Effector memory CD4-positive, alpha-beta T cell (primary cell): ENCODE measurements at regions not wholly inside any gene's neighbourhood (a gene's known extent, or its start where the extent isn't known, plus 50 kb on each side); places are given as distances from the start of the nearest gene placed in this dataset.
"Not testable (repeated sequence)": the region's sequence is repeated elsewhere in the genome, so short reads cannot be mapped to it uniquely, and the experiment has no call there.

Experiments
- DNase-seq, 3 donors: peaks; one replicate each; pipeline ENCODE4 v3.0.0-alpha.2; 2020
- H3K27ac ChIP-seq: 2 replicates; pipeline ENCODE4 v1.7.0; 2013; ENCODE audit warnings: mild to moderate bottlenecking, low read length, moderate library complexity; ENCODE audit not compliant: insufficient read depth, poor library complexity, severe bottlenecking
- H3K27me3 ChIP-seq: replicated peaks from 2 replicates; pipeline ENCODE4 v1.7.0; 2013; ENCODE audit warnings: mild to moderate bottlenecking, low read length; ENCODE audit not compliant: insufficient read depth, control insufficient read depth, poor library complexity, severe bottlenecking
- H3K36me3 ChIP-seq: 2 replicates; pipeline ENCODE4 v1.7.0; 2013; ENCODE audit warnings: mild to moderate bottlenecking, low read length, moderate library complexity; ENCODE audit not compliant: control insufficient read depth, insufficient read depth
- H3K4me1 ChIP-seq: 2 replicates; pipeline ENCODE4 v1.7.0; 2013; ENCODE audit warnings: low read length, mild to moderate bottlenecking; ENCODE audit not compliant: control insufficient read depth, insufficient read depth, poor library complexity, severe bottlenecking
- H3K4me3 ChIP-seq: 2 replicates; pipeline ENCODE4 v1.7.0; 2013; ENCODE audit warnings: low read length, low read depth, mild to moderate bottlenecking; ENCODE audit not compliant: insufficient read depth, poor library complexity, severe bottlenecking
- H3K9me3 ChIP-seq: 2 replicates; pipeline ENCODE4 v1.7.0; 2013; ENCODE audit warnings: mild to moderate bottlenecking, low read length, moderate library complexity; ENCODE audit not compliant: control insufficient read depth

DNA sequence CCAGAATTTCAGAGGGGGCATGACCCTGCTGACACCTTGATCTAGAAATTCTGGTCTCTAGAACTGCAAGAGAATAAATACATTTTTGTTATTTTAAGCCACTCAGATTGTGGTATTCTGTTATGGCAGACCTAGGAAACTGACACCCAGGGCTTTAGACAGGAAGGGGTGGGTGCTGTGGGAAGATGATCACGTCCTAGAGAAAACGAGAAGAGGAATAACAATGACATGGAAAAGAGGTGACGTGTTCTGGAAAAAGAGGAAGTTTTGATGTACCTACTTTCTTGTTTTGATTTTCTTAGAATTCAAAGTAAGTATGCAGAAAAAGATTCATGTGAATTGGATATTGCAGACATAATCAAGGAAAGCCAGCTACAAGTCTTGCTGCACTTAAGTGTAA is 232.9 kb upstream of the RUNX1 start:
- no peak for DNase-seq
- Histone ChIP-seq H3K4me1 (no peaks in the 10 kb centered on the region), H3K4me3 (no peak overlapping the region), H3K36me3 (no peaks in the 10 kb centered on the region), H3K27ac (no peak overlapping the region), H3K9me3 (no peaks in the 10 kb centered on the region), H3K27me3 (no peaks in the 10 kb centered on the region)

- no peaks in the 10 kb centered on the region for H3K36me3 ChIP-seq
- H3K4me1 ChIP-seq, result no peaks in the 10 kb centered on the region
- H3K4me3 ChIP-seq, result no peak overlapping the region
- no peak overlapping the region for H3K27ac ChIP-seq
- no peaks in the 10 kb centered on the region for H3K9me3 ChIP-seq
- no peak for DNase-seq
- no peaks in the 10 kb centered on the region for H3K27me3 ChIP-seq
These were observed 231.1 kb upstream of the RUNX1 start for GRCh38 chr21:35280231-35280630.

DNA sequence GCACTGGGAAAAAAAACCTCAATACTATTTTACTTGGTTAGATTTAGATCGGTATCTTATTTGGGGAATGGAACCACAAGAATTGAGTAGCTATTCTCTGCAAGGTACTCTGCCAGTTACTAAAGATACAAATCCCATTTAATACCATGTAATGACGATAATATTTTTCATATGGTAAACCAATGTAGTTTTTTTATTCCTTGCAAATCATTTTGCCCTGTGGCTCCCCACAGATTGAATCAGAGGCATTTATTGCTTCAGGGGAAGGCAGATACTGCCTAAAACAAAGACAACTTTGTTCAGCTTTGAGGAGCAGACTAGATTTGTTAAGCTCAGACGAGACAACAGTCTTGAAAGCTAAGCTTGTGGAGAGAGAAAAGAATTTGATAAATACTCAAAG is 226.7 kb upstream of the RUNX1 start:
- Histone ChIP-seq H3K36me3 (no peaks in the 10 kb centered on the region), H3K27ac (no peak overlapping the region)
- no peak for DNase-seq

GRCh38 chr21:35274923-35275322 is 225.8 kb upstream of the RUNX1 start:
- Histone ChIP-seq H3K9me3 (no peaks in the 10 kb centered on the region), H3K27ac (no peak overlapping the region), H3K4me1 (no peaks in the 10 kb centered on the region), H3K27me3 (no peaks in the 10 kb centered on the region), H3K36me3 (no peaks in the 10 kb centered on the region), H3K4me3 (no peak overlapping the region)
- no peak for DNase-seq

More for the DNA sequence above, 226.7 kb upstream of the RUNX1 start:
- no peak overlapping the region for H3K4me3 ChIP-seq
- H3K9me3 ChIP-seq, result no peaks in the 10 kb centered on the region
- H3K4me1 ChIP-seq, result no peaks in the 10 kb centered on the region
- H3K27me3 ChIP-seq, result no peaks in the 10 kb centered on the region

DNA sequence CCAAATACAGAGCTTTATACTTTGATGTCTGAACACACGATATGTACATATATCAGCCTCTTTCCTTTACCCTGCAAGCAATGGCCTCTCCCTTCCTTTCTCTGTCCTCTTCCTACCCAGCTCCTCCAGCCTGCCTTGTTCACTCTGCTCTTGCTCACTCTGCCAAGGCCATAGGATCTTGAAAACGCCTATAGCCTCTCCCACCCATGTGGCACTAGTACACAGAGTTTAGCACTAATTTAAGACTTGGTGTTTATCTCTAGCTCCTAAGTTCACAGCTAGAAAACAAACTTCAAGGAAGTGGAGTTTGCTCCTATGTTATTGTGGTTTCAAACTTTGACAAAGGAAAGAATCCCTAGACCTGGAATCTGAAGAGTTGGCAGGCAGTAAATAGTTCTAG is 225.0 kb upstream of the RUNX1 start:
- Histone ChIP-seq H3K27me3 (no peaks in the 10 kb centered on the region), H3K4me1 (no peaks in the 10 kb centered on the region), H3K36me3 (no peaks in the 10 kb centered on the region), H3K9me3 (no peaks in the 10 kb centered on the region), H3K27ac (no peak overlapping the region), H3K4me3 (no peak overlapping the region)
- no peak for DNase-seq

DNA sequence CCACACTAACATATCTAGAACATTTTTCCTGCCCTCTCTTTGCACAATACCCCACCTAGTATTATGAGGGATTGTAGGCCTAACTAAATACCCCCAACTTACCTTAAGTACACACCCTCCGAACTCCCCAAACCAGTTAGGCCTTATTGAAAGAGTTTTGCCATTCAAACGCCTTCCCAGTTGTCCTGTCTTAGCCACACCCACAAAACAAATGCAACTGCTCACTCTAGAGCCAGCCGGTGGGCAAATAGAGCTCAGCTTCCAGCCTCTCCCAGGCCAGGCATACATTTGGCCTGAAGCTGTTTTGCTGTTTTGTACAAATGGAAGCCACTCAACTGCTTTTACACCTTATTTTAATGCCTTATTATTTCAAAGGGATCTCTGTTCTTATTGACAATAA is 224.2 kb upstream of the RUNX1 start:
- H3K36me3 ChIP-seq, result no peaks in the 10 kb centered on the region
- H3K4me3 ChIP-seq, result no peak overlapping the region
- no peaks in the 10 kb centered on the region for H3K27me3 ChIP-seq
- H3K27ac ChIP-seq, result no peak overlapping the region
- DNase-seq, result no peak
- H3K9me3 ChIP-seq, result no peaks in the 10 kb centered on the region
- no peaks in the 10 kb centered on the region for H3K4me1 ChIP-seq

DNA sequence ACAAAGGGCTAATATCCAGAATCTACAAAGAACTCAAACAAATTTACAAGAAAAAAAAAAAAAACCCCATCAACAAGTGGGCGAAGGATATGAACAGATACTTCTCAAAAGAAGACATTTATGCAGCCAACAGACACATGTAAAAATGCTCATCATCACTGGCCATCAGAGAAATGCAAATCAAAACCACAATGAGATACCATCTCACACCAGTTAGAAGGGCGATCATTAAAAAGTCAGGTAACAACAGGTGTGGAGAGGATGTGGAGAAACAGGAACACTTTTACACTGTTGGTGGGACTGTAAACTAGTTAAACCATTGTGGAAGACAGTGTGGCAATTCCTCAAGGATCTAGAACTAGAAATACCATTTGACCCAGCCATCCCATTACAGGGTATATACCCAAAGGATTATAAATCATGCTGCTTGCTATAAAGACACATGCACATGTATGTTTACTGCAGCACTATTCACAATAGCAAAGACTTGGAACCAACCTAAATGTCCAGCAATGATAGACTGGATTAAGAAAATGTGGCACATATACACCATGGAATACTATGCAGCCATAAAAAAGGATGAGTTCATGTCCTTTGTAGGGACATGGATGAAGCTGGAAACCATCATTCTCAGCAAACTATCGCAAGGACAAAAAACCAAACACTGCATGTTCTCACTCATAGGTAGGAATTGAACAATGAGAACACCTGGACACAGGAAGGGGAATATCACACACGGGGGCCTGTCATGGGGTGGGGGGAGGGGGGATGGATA is 222.4 kb upstream of the RUNX1 start:
- H3K4me3 ChIP-seq, result not testable (repeated sequence)

GRCh38 chr21:35268817-35269216 is 219.7 kb upstream of the RUNX1 start:
- no peak overlapping the region for H3K27ac ChIP-seq
- H3K4me3 ChIP-seq, result no peak overlapping the region
- H3K4me1 ChIP-seq, result no peaks in the 10 kb centered on the region
- no peak for DNase-seq
- H3K9me3 ChIP-seq, result no peaks in the 10 kb centered on the region
- no peaks in the 10 kb centered on the region for H3K36me3 ChIP-seq
- H3K27me3 ChIP-seq, result no peaks in the 10 kb centered on the region

More for the DNA sequence above, 222.4 kb upstream of the RUNX1 start:
- H3K27ac ChIP-seq, H3K9me3 ChIP-seq, H3K36me3 ChIP-seq, DNase-seq, H3K27me3 ChIP-seq, H3K4me1 ChIP-seq: not testable (repeated sequence)

DNA sequence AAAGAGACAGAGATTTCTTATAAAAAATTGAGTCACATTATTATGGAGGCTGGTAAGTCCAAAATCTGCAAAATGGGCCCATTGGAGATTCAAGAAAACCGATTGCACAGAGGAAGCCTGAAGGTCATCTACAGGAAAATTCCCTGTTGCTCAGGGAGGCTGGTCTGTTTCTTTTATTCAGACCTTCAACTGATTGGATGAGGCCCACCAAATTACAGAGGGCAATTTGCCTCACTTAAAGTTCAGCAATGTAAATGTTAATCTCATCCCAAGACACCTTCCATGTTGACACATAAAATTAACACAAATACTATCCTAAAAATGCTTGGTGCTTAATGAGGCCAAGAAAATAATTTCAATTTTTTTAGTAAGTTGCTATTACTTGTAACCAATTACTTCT is 219.2 kb upstream of the RUNX1 start:
- no peaks in the 10 kb centered on the region for H3K36me3 ChIP-seq
- H3K27me3 ChIP-seq, result no peaks in the 10 kb centered on the region
- H3K9me3 ChIP-seq, result no peaks in the 10 kb centered on the region
- no peak for DNase-seq
- H3K27ac ChIP-seq, result no peak overlapping the region
- H3K4me3 ChIP-seq, result no peak overlapping the region
- no peaks in the 10 kb centered on the region for H3K4me1 ChIP-seq

GRCh38 chr21:35266546-35266945 is 217.4 kb upstream of the RUNX1 start:
- Histone ChIP-seq H3K27me3 (no peaks in the 10 kb centered on the region), H3K4me1 (no peaks in the 10 kb centered on the region), H3K4me3 (no peak overlapping the region), H3K36me3 (no peaks in the 10 kb centered on the region), H3K9me3 (no peaks in the 10 kb centered on the region), H3K27ac (no peak overlapping the region)
- no peak for DNase-seq
